ENCODE measurements at regions not wholly inside any gene's neighbourhood (a gene's known extent, or its start where the extent isn't known, plus 50 kb on each side); places are given as distances from the start of the nearest gene placed in this dataset.
"Not testable (repeated sequence)": the region's sequence is repeated elsewhere in the genome, so short reads cannot be mapped to it uniquely, and the experiment has no call there.

DNA sequence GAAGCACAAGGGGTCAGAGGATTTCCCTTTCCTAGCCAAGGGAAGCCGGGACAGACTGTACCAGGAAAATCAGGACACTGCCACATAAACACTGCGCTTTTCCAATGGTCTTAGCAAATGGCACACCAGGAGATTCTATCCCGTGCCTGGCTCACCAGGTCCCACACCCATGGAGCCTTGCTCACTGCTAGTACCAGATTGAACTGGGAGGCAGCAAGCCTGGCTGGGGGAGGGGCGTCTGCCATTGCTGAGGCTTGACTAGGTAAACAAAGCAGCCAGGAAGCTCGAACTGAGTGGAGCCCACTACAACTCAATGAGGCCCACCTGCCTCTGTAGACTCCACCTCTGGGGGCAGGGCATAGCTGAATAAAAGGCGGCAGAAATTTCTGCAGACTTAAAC, 511.8 kb upstream of the PRR20A start:
- TF ChIP-seq EP300 (IDR thresholded peaks at IDR 0.05) = not testable (repeated sequence)
- TF ChIP-seq, protein P1, sequence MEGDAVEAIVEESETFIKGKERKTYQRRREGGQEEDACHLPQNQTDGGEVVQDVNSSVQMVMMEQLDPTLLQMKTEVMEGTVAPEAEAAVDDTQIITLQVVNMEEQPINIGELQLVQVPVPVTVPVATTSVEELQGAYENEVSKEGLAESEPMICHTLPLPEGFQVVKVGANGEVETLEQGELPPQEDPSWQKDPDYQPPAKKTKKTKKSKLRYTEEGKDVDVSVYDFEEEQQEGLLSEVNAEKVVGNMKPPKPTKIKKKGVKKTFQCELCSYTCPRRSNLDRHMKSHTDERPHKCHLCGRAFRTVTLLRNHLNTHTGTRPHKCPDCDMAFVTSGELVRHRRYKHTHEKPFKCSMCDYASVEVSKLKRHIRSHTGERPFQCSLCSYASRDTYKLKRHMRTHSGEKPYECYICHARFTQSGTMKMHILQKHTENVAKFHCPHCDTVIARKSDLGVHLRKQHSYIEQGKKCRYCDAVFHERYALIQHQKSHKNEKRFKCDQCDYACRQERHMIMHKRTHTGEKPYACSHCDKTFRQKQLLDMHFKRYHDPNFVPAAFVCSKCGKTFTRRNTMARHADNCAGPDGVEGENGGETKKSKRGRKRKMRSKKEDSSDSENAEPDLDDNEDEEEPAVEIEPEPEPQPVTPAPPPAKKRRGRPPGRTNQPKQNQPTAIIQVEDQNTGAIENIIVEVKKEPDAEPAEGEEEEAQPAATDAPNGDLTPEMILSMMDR (IDR thresholded peaks at IDR 0.05) = not testable (repeated sequence)

Data from esophagus muscularis mucosa (tissue), 3 donors.